ENCODE measurements at regions not wholly inside any gene's neighbourhood (a gene's known extent, or its start where the extent isn't known, plus 50 kb on each side); places are given as distances from the start of the nearest gene placed in this dataset.

DNA sequence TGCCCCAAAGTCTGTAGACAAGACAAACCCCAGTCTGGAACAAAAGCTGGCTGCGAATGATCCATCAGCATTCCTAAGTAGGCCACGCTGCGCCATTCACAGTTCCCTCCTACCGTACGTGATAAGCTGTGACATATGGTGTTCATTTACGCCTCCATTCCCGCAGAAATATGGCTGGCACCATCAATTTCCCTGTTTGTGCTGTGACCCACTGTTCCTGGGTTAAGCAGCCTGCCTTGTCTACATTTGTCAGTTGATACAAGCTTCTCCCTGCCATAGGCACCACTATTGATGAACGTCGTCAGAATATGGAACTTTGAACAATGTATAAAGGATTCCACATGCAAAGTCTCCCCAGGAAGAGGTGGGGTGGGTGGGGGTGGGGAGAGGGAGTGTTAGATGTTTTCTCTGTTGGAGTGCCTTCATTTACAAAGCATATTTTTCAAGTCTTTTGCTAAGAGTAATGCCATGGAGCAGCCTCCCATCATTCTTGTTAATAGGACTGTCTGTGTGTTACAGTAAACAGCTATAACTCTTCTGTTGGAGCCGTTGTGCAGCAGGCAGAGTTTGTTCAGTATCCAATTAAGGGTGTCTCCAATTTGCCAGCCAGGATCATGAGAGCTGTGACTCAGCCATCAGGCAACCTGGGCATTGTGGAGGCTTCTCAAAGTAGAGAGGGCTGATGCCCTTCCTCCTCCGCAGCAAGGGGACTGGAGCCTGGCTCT is 294.6 kb downstream of the TMEM114 start:
- no peak overlapping the region for H3K4me2 ChIP-seq
- H3K36me3 ChIP-seq (replicated peaks; ENCODE audit: insufficient read depth, low read depth): no peaks in the 10 kb centered on the region
- H3K9me2 ChIP-seq (replicated peaks; ENCODE audit: insufficient read depth): no peaks in the 10 kb centered on the region
- H3K79me2 ChIP-seq: no peaks in the 10 kb centered on the region
- H3K4me3 ChIP-seq: no peak overlapping the region
- H4K20me1 ChIP-seq (ENCODE audit: insufficient read depth, poor library complexity, severe bottlenecking): no peaks in the 10 kb centered on the region
- H3K27ac ChIP-seq: no peak overlapping the region
- TF ChIP-seq EZH2 (IDR thresholded peaks at IDR 0.05; ENCODE audit: borderline replicate concordance) (no peak), EZH2phosphoT487 (IDR thresholded peaks at IDR 0.05; ENCODE audit: low read depth, severe bottlenecking, unreplicated experiment) (no peak)
- TF ChIP-seq, protein P1, sequence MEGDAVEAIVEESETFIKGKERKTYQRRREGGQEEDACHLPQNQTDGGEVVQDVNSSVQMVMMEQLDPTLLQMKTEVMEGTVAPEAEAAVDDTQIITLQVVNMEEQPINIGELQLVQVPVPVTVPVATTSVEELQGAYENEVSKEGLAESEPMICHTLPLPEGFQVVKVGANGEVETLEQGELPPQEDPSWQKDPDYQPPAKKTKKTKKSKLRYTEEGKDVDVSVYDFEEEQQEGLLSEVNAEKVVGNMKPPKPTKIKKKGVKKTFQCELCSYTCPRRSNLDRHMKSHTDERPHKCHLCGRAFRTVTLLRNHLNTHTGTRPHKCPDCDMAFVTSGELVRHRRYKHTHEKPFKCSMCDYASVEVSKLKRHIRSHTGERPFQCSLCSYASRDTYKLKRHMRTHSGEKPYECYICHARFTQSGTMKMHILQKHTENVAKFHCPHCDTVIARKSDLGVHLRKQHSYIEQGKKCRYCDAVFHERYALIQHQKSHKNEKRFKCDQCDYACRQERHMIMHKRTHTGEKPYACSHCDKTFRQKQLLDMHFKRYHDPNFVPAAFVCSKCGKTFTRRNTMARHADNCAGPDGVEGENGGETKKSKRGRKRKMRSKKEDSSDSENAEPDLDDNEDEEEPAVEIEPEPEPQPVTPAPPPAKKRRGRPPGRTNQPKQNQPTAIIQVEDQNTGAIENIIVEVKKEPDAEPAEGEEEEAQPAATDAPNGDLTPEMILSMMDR (IDR thresholded peaks at IDR 0.05; ENCODE audit: poor library complexity): no peak
- no peak for DNase-seq (ENCODE audit: low spot score)
- H3K9me3 ChIP-seq (ENCODE audit: low read depth): no peaks in the 10 kb centered on the region
- H3K4me1 ChIP-seq (ENCODE audit: insufficient read depth): no peaks in the 10 kb centered on the region
- H2AFZ ChIP-seq: no peak overlapping the region
- 76% methylated on average over 11 of the region's 11 CpGs for WGBS (ENCODE audit: low lambda C conversion rate, missing lambda C conversion rate)
- no peaks in the 10 kb centered on the region for H3K27me3 ChIP-seq

DNA sequence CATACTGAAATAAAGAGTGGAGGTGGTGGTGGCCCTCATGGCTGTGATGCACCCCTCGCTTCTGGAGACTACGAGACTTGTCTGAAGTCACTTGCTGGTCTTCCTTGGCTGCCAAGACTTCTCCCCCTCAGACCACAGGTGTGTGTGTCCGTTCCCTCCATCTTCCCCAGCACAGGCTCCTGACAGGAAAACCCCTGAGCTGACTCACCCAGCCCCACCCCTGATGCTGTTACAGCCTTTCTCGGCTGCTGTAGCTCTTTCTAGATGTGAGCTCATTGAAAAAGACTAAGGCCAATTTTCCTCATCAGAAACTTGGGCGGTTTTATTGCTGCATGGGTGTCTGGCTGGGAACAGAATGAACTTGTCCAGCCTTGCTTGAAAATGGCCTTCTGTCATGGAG is 296.9 kb downstream of the TMEM114 start:
- H3K27ac ChIP-seq: no peak overlapping the region
- no peaks in the 10 kb centered on the region for H3K9me2 ChIP-seq (replicated peaks; ENCODE audit: insufficient read depth)
- H3K79me2 ChIP-seq: no peaks in the 10 kb centered on the region
- H2AFZ ChIP-seq: no peak overlapping the region
- DNase-seq (ENCODE audit: low spot score): no peak
- no peaks in the 10 kb centered on the region for H3K9me3 ChIP-seq (ENCODE audit: low read depth)
- H3K36me3 ChIP-seq (replicated peaks; ENCODE audit: insufficient read depth, low read depth): no peaks in the 10 kb centered on the region
- no peak overlapping the region for H3K4me2 ChIP-seq
- H4K20me1 ChIP-seq (ENCODE audit: insufficient read depth, poor library complexity, severe bottlenecking): no peaks in the 10 kb centered on the region
- no peak for TF ChIP-seq EZH2 (IDR thresholded peaks at IDR 0.05; ENCODE audit: borderline replicate concordance)
- TF ChIP-seq, protein P1 (IDR thresholded peaks at IDR 0.05; ENCODE audit: poor library complexity): no peak
- no peak for TF ChIP-seq EZH2phosphoT487 (IDR thresholded peaks at IDR 0.05; ENCODE audit: low read depth, severe bottlenecking, unreplicated experiment)
- no peak overlapping the region for H3K4me3 ChIP-seq
- no peaks in the 10 kb centered on the region for H3K4me1 ChIP-seq (ENCODE audit: insufficient read depth)
- no peaks in the 10 kb centered on the region for H3K27me3 ChIP-seq
- 73% methylated on average over 5 of the region's 5 CpGs for WGBS (ENCODE audit: low lambda C conversion rate, missing lambda C conversion rate)

DNA sequence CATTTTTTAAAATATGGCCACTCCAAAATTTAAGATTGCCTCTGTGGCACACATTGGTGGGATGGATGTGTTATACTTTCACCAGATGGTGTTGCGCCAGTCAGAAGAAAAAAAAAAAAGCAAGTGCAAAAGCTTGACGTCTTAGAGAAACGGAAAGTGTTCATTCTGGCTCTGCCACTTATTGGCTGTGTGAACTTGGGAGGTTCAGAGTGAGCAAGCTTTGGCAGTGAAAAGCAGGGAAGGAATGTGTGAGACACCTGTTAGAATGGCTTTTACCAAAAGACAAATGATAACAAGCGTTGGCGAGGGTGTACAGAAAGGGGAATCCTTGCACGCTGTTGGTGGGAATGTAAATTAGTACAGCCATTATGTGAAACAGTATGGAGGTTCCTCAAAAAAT is 298.0 kb downstream of the TMEM114 start:
- no peak for DNase-seq (ENCODE audit: low spot score)
- TF ChIP-seq EZH2 (IDR thresholded peaks at IDR 0.05; ENCODE audit: borderline replicate concordance): no peak
- TF ChIP-seq EZH2phosphoT487 (IDR thresholded peaks at IDR 0.05; ENCODE audit: low read depth, severe bottlenecking, unreplicated experiment): no peak
- TF ChIP-seq, protein P1 (IDR thresholded peaks at IDR 0.05; ENCODE audit: poor library complexity): no peak
- Histone ChIP-seq H2AFZ (no peak overlapping the region), H3K27ac (no peak overlapping the region), H3K9me3 (ENCODE audit: low read depth) (no peaks in the 10 kb centered on the region), H3K36me3 (replicated peaks; ENCODE audit: insufficient read depth, low read depth) (no peaks in the 10 kb centered on the region), H3K4me3 (no peak overlapping the region), H4K20me1 (ENCODE audit: insufficient read depth, poor library complexity, severe bottlenecking) (no peaks in the 10 kb centered on the region), H3K27me3 (no peaks in the 10 kb centered on the region), H3K4me1 (ENCODE audit: insufficient read depth) (no peaks in the 10 kb centered on the region), H3K9me2 (replicated peaks; ENCODE audit: insufficient read depth) (no peaks in the 10 kb centered on the region), H3K4me2 (no peak overlapping the region), H3K79me2 (no peaks in the 10 kb centered on the region)
- WGBS (ENCODE audit: low lambda C conversion rate, missing lambda C conversion rate): 82% methylated on average over 6 of the region's 6 CpGs
